Panc1 (cell line): ENCODE measurements at regions not wholly inside any gene's neighbourhood (a gene's known extent, or its start where the extent isn't known, plus 50 kb on each side); places are given as distances from the start of the nearest gene placed in this dataset.

Experiments used
- POLR2AphosphoS5 ChIP-seq: IDR thresholded peaks from 2 replicates; pipeline ENCODE4 v1.6.1; 2012; ENCODE audit warnings: mild to moderate bottlenecking, low read depth, low read length, moderate library complexity
- SIN3A ChIP-seq: IDR thresholded peaks from 2 replicates; pipeline ENCODE4 v1.6.1; 2012; ENCODE audit warnings: low read depth, mild to moderate bottlenecking, low read length, moderate library complexity, borderline replicate concordance; ENCODE audit not compliant: insufficient read depth
- TF ChIP-seq, protein P1 (sequence below): fragments of 450-650 bp; IDR thresholded peaks from 2 replicates; pipeline ENCODE4 v1.5.1; 2017; ENCODE audit warnings: mild to moderate bottlenecking
- TF ChIP-seq, protein P2 (sequence below), 2 experiments: IDR thresholded peaks; 2 replicates each; pipeline ENCODE4 v1.6.1; 2011 to 2012; ENCODE audit warnings: low read depth in 2 of 2, control low read depth in 1 of 2, low read length in 1 of 2, mild to moderate bottlenecking in 1 of 2, moderate library complexity in 1 of 2; ENCODE audit not compliant: insufficient read depth in 1 of 2

DNA sequence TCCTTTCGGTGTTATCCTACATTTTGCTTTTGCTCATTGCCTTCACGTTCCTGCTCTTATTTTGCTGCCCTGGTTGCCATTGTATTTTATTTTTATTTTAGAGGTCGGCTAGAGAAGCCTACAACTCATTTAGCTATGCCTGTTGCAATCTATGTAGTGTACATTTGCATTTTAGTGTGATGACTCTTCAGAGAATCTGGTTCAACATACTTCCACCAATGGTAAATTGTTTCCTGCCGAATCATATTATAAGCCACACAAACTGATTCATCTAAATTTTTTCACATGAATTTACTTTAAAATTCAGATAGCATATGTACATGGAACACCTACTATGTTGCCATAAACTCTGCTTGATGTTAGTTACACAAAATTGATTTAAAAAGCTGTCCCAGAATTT lies 1596.9 kb downstream of the PLA2G4A start:
- TF ChIP-seq POLR2AphosphoS5 = no peak
- TF ChIP-seq, protein P1, sequence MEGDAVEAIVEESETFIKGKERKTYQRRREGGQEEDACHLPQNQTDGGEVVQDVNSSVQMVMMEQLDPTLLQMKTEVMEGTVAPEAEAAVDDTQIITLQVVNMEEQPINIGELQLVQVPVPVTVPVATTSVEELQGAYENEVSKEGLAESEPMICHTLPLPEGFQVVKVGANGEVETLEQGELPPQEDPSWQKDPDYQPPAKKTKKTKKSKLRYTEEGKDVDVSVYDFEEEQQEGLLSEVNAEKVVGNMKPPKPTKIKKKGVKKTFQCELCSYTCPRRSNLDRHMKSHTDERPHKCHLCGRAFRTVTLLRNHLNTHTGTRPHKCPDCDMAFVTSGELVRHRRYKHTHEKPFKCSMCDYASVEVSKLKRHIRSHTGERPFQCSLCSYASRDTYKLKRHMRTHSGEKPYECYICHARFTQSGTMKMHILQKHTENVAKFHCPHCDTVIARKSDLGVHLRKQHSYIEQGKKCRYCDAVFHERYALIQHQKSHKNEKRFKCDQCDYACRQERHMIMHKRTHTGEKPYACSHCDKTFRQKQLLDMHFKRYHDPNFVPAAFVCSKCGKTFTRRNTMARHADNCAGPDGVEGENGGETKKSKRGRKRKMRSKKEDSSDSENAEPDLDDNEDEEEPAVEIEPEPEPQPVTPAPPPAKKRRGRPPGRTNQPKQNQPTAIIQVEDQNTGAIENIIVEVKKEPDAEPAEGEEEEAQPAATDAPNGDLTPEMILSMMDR = no peak
- TF ChIP-seq SIN3A = no peak
- TF ChIP-seq, protein P2, sequence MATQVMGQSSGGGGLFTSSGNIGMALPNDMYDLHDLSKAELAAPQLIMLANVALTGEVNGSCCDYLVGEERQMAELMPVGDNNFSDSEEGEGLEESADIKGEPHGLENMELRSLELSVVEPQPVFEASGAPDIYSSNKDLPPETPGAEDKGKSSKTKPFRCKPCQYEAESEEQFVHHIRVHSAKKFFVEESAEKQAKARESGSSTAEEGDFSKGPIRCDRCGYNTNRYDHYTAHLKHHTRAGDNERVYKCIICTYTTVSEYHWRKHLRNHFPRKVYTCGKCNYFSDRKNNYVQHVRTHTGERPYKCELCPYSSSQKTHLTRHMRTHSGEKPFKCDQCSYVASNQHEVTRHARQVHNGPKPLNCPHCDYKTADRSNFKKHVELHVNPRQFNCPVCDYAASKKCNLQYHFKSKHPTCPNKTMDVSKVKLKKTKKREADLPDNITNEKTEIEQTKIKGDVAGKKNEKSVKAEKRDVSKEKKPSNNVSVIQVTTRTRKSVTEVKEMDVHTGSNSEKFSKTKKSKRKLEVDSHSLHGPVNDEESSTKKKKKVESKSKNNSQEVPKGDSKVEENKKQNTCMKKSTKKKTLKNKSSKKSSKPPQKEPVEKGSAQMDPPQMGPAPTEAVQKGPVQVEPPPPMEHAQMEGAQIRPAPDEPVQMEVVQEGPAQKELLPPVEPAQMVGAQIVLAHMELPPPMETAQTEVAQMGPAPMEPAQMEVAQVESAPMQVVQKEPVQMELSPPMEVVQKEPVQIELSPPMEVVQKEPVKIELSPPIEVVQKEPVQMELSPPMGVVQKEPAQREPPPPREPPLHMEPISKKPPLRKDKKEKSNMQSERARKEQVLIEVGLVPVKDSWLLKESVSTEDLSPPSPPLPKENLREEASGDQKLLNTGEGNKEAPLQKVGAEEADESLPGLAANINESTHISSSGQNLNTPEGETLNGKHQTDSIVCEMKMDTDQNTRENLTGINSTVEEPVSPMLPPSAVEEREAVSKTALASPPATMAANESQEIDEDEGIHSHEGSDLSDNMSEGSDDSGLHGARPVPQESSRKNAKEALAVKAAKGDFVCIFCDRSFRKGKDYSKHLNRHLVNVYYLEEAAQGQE (IDR thresholded peaks at IDR 0.05; ENCODE audit: insufficient read depth in 1 of 2, low read depth in 2 of 2, low read length in 1 of 2) = no peak
